Transverse colon (tissue), 4 donors: ENCODE measurements at regions not wholly inside any gene's neighbourhood (a gene's known extent, or its start where the extent isn't known, plus 50 kb on each side); places are given as distances from the start of the nearest gene placed in this dataset.

Source experiments
- DNase-seq: peaks from one replicate; pipeline ENCODE4 v3.0.0-alpha.2; 2019
- H3K27ac ChIP-seq, 4 donors: fragments of 200-600 bp; sonication (generic); 2 replicates each; pipeline ENCODE4 v1.5.1; 2016 to 2018; ENCODE audit warnings: inconsistent platforms in 4 of 4
- H3K27me3 ChIP-seq: fragments of 200-600 bp; sonication (generic); 2 replicates; pipeline ENCODE4 v1.5.1; 2017; ENCODE audit warnings: inconsistent platforms
- H3K36me3 ChIP-seq, 4 donors: fragments of 200-600 bp; sonication (generic); 2 replicates each; pipeline ENCODE4 v1.5.1; 2017 to 2019; ENCODE audit warnings: inconsistent platforms in 4 of 4
- H3K4me1 ChIP-seq, 4 donors: fragments of 200-600 bp; sonication (generic); 2 replicates each; pipeline ENCODE4 v1.5.1; 2017 to 2020; ENCODE audit warnings: inconsistent platforms in 4 of 4
- H3K4me3 ChIP-seq, 4 donors: fragments of 200-600 bp; sonication (generic); 1 replicate in 1 of 4; 2 replicates in 3 of 4; pipeline versions ENCODE4 v1.5.1 to v1.6.1; 2017 to 2019; ENCODE audit warnings: inconsistent platforms in 4 of 4
- H3K9me3 ChIP-seq, 2 donors: fragments of 200-600 bp; sonication (generic); 2 replicates each; pipeline ENCODE4 v1.5.1; 2017 to 2019; ENCODE audit warnings: inconsistent platforms in 2 of 2
- CTCF ChIP-seq, 5 experiments: fragments of 200-600 bp in 3 of 5; fragments of 450-650 bp in 2 of 5; sonication (generic) in 3 of 5; IDR thresholded peaks; 1 replicate in 2 of 5; 2 replicates in 3 of 5; pipeline ENCODE4 v1.5.1; 2016 to 2017; ENCODE audit warnings: antibody characterized with exemption in 5 of 5, inconsistent platforms in 3 of 5, mild to moderate bottlenecking in 2 of 5, moderate library complexity in 1 of 5
- EP300 ChIP-seq: sonication (generic); formaldehyde crosslinking; IDR thresholded peaks from one replicate; pipeline ENCODE4 v1.6.1; 2017; ENCODE audit warnings: antibody characterized with exemption, low read depth
- POLR2A ChIP-seq: fragments of 450-650 bp; IDR thresholded peaks from one replicate; pipeline ENCODE4 v1.6.1; 2016; ENCODE audit warnings: antibody characterized with exemption, mild to moderate bottlenecking, moderate library complexity
- POLR2AphosphoS5 ChIP-seq, 3 donors: sonication (generic); formaldehyde crosslinking; IDR thresholded peaks; one replicate each; pipeline ENCODE4 v1.6.1; 2016; ENCODE audit warnings: antibody characterized with exemption in 3 of 3
- WGBS, 2 donors: methylation state at CpG; one replicate each; pipeline ENCODE4 v1.1.5; 2018; ENCODE audit warnings: low coverage in 1 of 2; 5-methylcytosine and 5-hydroxymethylcytosine counted together
- in situ Hi-C, 4 donors: fragments of 200-750 bp; cut with MboI; loops; one replicate each; pipeline versions ENCODE4 v1.15.0 to v1.15.1; 2017; ENCODE audit warnings: low sequenced_read_pairs in 3 of 4, low pct_ligation_motif_present in 1 of 4, low pct_unique_long_range_greater_than_20kb in 1 of 4
- intact Hi-C: fragments of 100-400 bp; cut with DNase I; formaldehyde crosslinking; loops from one replicate; pipeline ENCODE4 v1.15.1; 2023; ENCODE audit warnings: low total_unique reads

GRCh38 chr13:73833325-73834070 lies 300.7 kb downstream of the KLF12 start:
- 84 to 94% methylated on average over 4 to 7 of the region's 7 CpGs for WGBS, 2 donors

GRCh38 chr13:73832825-73833224 lies 301.4 kb downstream of the KLF12 start:
- no peak overlapping the region for H3K27ac ChIP-seq
- H3K4me3 ChIP-seq, result no peak overlapping the region
- in situ Hi-C loops, result loop anchor here in 2 of 4 donors (10.0 to 25.0 kb wide), 2 partner anchors 452 to 454 kb away; no protein-coding TSS in a partner anchor
- WGBS, 2 donors, result 72 to 76% methylated on average over 3 of the region's 3 CpGs
- no peak for TF ChIP-seq POLR2A
- no peak for TF ChIP-seq CTCF (IDR thresholded peaks at IDR 0.05)
- no peak for TF ChIP-seq EP300
- no peak for TF ChIP-seq POLR2AphosphoS5 (IDR thresholded peaks at IDR 0.05)
- H3K36me3 ChIP-seq, result no peaks in the 10 kb centered on the region
- H3K27me3 ChIP-seq, result no peaks in the 10 kb centered on the region
- no peak for DNase-seq
- peaks cover 0 to 16% (median 7%) of the 10 kb centered on the region in 4 donors for H3K4me1 ChIP-seq
- H3K9me3 ChIP-seq, result no peaks in the 10 kb centered on the region
- intact Hi-C loops, result no loop called here

More at GRCh38 chr13:73833325-73834070, 300.7 kb downstream of the KLF12 start:
- no peak overlapping the region for H3K4me3 ChIP-seq
- no peak for DNase-seq
- in situ Hi-C loops, result loop anchor here in 2 of 4 donors (10.0 to 25.0 kb wide), 2 partner anchors 451 to 454 kb away; no protein-coding TSS in a partner anchor
- H3K4me1 ChIP-seq, result peaks cover 0 to 16% (median 7%) of the 10 kb centered on the region in 4 donors
- no peaks in the 10 kb centered on the region for H3K9me3 ChIP-seq
- intact Hi-C loops, result no loop called here
- TF ChIP-seq CTCF (IDR thresholded peaks at IDR 0.05), result no peak
- no peak for TF ChIP-seq POLR2A
- no peak for TF ChIP-seq EP300
- TF ChIP-seq POLR2AphosphoS5 (IDR thresholded peaks at IDR 0.05), result no peak
- H3K27ac ChIP-seq, result no peak overlapping the region
- no peaks in the 10 kb centered on the region for H3K36me3 ChIP-seq
- H3K27me3 ChIP-seq, result no peaks in the 10 kb centered on the region

GRCh38 chr13:73832128-73832588 lies 302.0 kb downstream of the KLF12 start:
- no peak for TF ChIP-seq POLR2AphosphoS5 (IDR thresholded peaks at IDR 0.05)
- no peak for TF ChIP-seq POLR2A
- TF ChIP-seq EP300, result no peak
- TF ChIP-seq CTCF (IDR thresholded peaks at IDR 0.05), result no peak
- Histone ChIP-seq H3K36me3 (no peaks in the 10 kb centered on the region), H3K9me3 (no peaks in the 10 kb centered on the region), H3K27ac (no peak overlapping the region), H3K4me3 (no peak overlapping the region), H3K4me1 (peaks cover 0 to 16% (median 7%) of the 10 kb centered on the region in 4 donors), H3K27me3 (no peaks in the 10 kb centered on the region)
- in situ Hi-C loops (loop anchor here in 2 of 4 donors (10.0 to 25.0 kb wide), 2 partner anchors 453 to 455 kb away; no protein-coding TSS in a partner anchor), intact Hi-C loops (no loop called here)
- WGBS, 2 donors, result 49 to 67% methylated on average over 2 to 4 of the region's 4 CpGs
- no peak for DNase-seq

GRCh38 chr13:73829416-73829815 lies 304.8 kb downstream of the KLF12 start:
- H3K9me3 ChIP-seq, result no peaks in the 10 kb centered on the region
- H3K36me3 ChIP-seq, result no peaks in the 10 kb centered on the region
- no peak for TF ChIP-seq EP300
- TF ChIP-seq POLR2AphosphoS5 (IDR thresholded peaks at IDR 0.05), result no peak
- no peak for TF ChIP-seq POLR2A
- no peak for TF ChIP-seq CTCF (IDR thresholded peaks at IDR 0.05)
- peaks cover 0 to 10% (median 6%) of the 10 kb centered on the region in 4 donors for H3K4me1 ChIP-seq
- H3K27ac ChIP-seq, result no peak overlapping the region
- intact Hi-C loops (no loop called here), in situ Hi-C loops (loop anchor here in 1 of 4 donors (25.0 kb wide), 1 partner anchor 458 kb away; no protein-coding TSS in a partner anchor)
- H3K27me3 ChIP-seq, result no peaks in the 10 kb centered on the region
- no peak overlapping the region for H3K4me3 ChIP-seq
- WGBS, 2 donors, result 90 to 100% methylated on average over 1 of the region's 1 CpG
- no peak for DNase-seq
